Hepatocyte (in vitro differentiated cells): ENCODE measurements at regions not wholly inside any gene's neighbourhood (a gene's known extent, or its start where the extent isn't known, plus 50 kb on each side); places are given as distances from the start of the nearest gene placed in this dataset.
A peak's percentile ranks its signal among the peaks of the same experiment; 100 is the strongest.

Experiments
- DNase-seq: peaks from one replicate; pipeline ENCODE4 v3.0.0-alpha.2; 2016; ENCODE audit warnings: low spot score
- H2AFZ ChIP-seq: fragments of 200-600 bp; sonication (generic); 2 replicates; pipeline ENCODE4 v1.6.0; 2016; ENCODE audit warnings: antibody characterized with exemption, mild to moderate bottlenecking
- H3K27ac ChIP-seq: fragments of 200-600 bp; sonication (generic); 2 replicates; pipeline ENCODE4 v1.5.1; 2016; ENCODE audit warnings: mild to moderate bottlenecking
- H3K27me3 ChIP-seq: fragments of 200-600 bp; sonication (generic); 2 replicates; pipeline ENCODE4 v1.6.1; 2016
- H3K36me3 ChIP-seq: fragments of 200-600 bp; sonication (generic); replicated peaks from 2 replicates; pipeline ENCODE4 v1.5.1; 2016; ENCODE audit warnings: low read depth; ENCODE audit not compliant: insufficient read depth
- H3K4me1 ChIP-seq: fragments of 200-600 bp; sonication (generic); 2 replicates; pipeline ENCODE4 v1.5.1; 2016; ENCODE audit warnings: mild to moderate bottlenecking, moderate library complexity; ENCODE audit not compliant: insufficient read depth
- H3K4me2 ChIP-seq: fragments of 200-600 bp; sonication (generic); 2 replicates; pipeline ENCODE4 v1.6.0; 2016
- H3K4me3 ChIP-seq: fragments of 200-600 bp; sonication (generic); 2 replicates; pipeline ENCODE4 v1.5.1; 2016; ENCODE audit warnings: mild to moderate bottlenecking
- H3K79me2 ChIP-seq: fragments of 200-600 bp; sonication (generic); 2 replicates; pipeline ENCODE4 v1.6.0; 2017; ENCODE audit warnings: mild to moderate bottlenecking
- H3K9me2 ChIP-seq: fragments of 200-600 bp; sonication (generic); replicated peaks from 2 replicates; pipeline ENCODE4 v1.6.0; 2017; ENCODE audit warnings: mild to moderate bottlenecking; ENCODE audit not compliant: insufficient read depth
- H3K9me3 ChIP-seq: fragments of 200-600 bp; sonication (generic); 2 replicates; pipeline ENCODE4 v1.5.1; 2016; ENCODE audit warnings: low read depth, mild to moderate bottlenecking
- H4K20me1 ChIP-seq: fragments of 200-600 bp; sonication (generic); 2 replicates; pipeline ENCODE4 v1.6.0; 2016; ENCODE audit warnings: mild to moderate bottlenecking; ENCODE audit not compliant: insufficient read depth, poor library complexity, severe bottlenecking
- EZH2 ChIP-seq: fragments of 200-600 bp; sonication (generic); IDR thresholded peaks from 2 replicates; pipeline ENCODE4 v1.6.1; 2016; ENCODE audit warnings: antibody characterized with exemption, mild to moderate bottlenecking, borderline replicate concordance
- EZH2phosphoT487 ChIP-seq: fragments of 200-600 bp; sonication (generic); IDR thresholded peaks from one replicate; pipeline ENCODE4 v1.6.1; 2018; ENCODE audit warnings: antibody characterized with exemption, mild to moderate bottlenecking, low read depth, moderate library complexity; ENCODE audit not compliant: unreplicated experiment, severe bottlenecking
- WGBS: methylation state at CpG from one replicate; pipeline ENCODE4 v1.1.6; 2016; ENCODE audit warnings: low lambda C conversion rate; ENCODE audit errors: missing lambda C conversion rate; 5-methylcytosine and 5-hydroxymethylcytosine counted together
- TF ChIP-seq, protein P1 (sequence below): fragments of 200-600 bp; sonication (generic); IDR thresholded peaks from 2 replicates; pipeline ENCODE4 v1.5.1; 2016; ENCODE audit warnings: antibody characterized with exemption, mild to moderate bottlenecking; ENCODE audit not compliant: poor library complexity

DNA sequence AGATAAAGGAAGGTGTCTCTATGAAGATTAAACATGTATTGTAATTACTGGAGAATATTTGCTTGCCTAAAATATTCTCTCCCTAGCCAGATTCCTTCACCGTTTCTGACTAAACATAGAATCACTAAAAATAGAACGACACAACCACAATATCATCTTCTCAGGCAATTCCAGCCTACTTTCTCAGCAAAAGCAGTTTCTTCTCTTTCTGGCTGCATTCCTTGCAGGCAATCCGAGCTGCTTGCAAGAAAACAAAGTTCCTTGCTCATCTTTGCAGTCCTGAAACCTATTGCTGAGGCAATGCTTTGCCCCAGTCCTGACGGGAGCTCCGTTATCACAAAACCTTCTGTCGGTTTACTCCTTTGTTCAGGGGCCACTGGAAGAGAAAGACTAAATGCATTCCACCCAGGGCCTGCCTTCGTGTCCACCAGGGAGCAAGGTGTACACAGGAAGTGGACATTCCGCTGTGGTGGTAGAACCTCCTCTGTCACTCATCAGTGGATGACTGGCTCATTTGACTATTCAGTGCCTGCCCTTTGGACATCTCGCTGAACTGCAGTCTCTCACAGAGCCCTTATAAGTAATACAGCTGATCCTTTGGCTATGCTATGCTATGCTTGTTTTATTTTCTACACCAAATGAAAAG lies 239.2 kb upstream of the DOK6 start:
- DNase-seq, result peak; percentile 14
- no peak overlapping the region for H3K4me3 ChIP-seq
- TF ChIP-seq EZH2phosphoT487 (no peak), EZH2 (no peak)
- TF ChIP-seq, protein P1, sequence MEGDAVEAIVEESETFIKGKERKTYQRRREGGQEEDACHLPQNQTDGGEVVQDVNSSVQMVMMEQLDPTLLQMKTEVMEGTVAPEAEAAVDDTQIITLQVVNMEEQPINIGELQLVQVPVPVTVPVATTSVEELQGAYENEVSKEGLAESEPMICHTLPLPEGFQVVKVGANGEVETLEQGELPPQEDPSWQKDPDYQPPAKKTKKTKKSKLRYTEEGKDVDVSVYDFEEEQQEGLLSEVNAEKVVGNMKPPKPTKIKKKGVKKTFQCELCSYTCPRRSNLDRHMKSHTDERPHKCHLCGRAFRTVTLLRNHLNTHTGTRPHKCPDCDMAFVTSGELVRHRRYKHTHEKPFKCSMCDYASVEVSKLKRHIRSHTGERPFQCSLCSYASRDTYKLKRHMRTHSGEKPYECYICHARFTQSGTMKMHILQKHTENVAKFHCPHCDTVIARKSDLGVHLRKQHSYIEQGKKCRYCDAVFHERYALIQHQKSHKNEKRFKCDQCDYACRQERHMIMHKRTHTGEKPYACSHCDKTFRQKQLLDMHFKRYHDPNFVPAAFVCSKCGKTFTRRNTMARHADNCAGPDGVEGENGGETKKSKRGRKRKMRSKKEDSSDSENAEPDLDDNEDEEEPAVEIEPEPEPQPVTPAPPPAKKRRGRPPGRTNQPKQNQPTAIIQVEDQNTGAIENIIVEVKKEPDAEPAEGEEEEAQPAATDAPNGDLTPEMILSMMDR, result no peak
- H3K27me3 ChIP-seq, result no peaks in the 10 kb centered on the region
- H3K4me1 ChIP-seq, result no peaks in the 10 kb centered on the region
- H3K9me3 ChIP-seq, result no peaks in the 10 kb centered on the region
- no peaks in the 10 kb centered on the region for H3K79me2 ChIP-seq
- H2AFZ ChIP-seq, result no peak overlapping the region
- no peak overlapping the region for H3K4me2 ChIP-seq
- 60% methylated on average over 9 of the region's 9 CpGs for WGBS
- H4K20me1 ChIP-seq, result no peaks in the 10 kb centered on the region
- no peaks in the 10 kb centered on the region for H3K9me2 ChIP-seq
- H3K27ac ChIP-seq, result no peak overlapping the region
- no peaks in the 10 kb centered on the region for H3K36me3 ChIP-seq

DNA sequence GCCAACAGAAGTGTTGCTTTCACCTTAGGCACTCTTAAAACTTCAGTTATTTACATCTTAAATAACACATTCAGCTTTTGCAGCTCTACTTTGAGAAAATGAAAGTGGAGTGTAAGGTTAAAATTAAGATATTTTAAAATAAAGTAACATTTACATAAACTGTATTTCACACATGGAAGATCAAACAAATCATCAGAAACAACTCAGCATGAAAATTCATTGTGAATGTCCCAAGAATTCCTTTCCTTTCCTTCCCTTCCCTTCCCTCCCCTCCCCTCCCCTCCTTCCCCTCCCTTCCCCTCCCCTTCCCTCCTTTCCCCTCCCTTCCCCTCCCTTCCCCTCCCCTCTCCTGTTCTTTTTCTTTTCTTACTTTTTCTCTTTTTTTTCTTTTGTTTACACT lies 238.0 kb upstream of the DOK6 start:
- no peak overlapping the region for H3K27ac ChIP-seq
- no peaks in the 10 kb centered on the region for H3K79me2 ChIP-seq
- H3K4me1 ChIP-seq, result no peaks in the 10 kb centered on the region
- no peaks in the 10 kb centered on the region for H3K9me2 ChIP-seq
- H3K9me3 ChIP-seq, result no peaks in the 10 kb centered on the region
- H3K27me3 ChIP-seq, result no peaks in the 10 kb centered on the region
- H3K36me3 ChIP-seq, result no peaks in the 10 kb centered on the region
- H3K4me2 ChIP-seq, result no peak overlapping the region
- no peak for DNase-seq
- no peak overlapping the region for H2AFZ ChIP-seq
- no peaks in the 10 kb centered on the region for H4K20me1 ChIP-seq
- H3K4me3 ChIP-seq, result no peak overlapping the region
- TF ChIP-seq EZH2phosphoT487 (no peak), EZH2 (no peak)
- TF ChIP-seq, protein P1, result no peak

DNA sequence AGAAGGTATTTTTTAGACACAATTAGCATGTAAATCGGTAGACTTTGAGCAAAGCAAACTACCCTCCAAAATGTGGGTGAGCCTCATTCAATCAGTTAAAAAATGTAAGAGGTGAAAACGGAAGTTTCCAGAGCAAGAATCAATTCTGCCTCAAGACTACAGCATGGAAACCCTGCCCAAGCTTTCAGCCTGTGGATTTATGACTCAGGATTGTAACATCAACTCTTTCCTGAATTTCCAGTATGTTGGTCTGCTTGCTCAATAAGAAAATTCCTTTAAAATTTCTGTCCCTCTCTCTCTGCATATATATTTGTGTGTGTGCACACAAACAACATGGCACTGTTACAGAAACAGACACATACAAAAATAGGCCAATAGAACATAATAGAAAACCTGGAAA lies 228.6 kb upstream of the DOK6 start:
- Histone ChIP-seq H3K9me2 (no peaks in the 10 kb centered on the region), H3K4me1 (no peaks in the 10 kb centered on the region), H3K79me2 (no peaks in the 10 kb centered on the region), H3K36me3 (no peaks in the 10 kb centered on the region), H4K20me1 (no peaks in the 10 kb centered on the region), H3K4me2 (no peak overlapping the region), H3K9me3 (no peaks in the 10 kb centered on the region), H3K4me3 (no peak overlapping the region), H2AFZ (no peak overlapping the region), H3K27me3 (no peaks in the 10 kb centered on the region), H3K27ac (no peak overlapping the region)
- TF ChIP-seq, protein P1, result no peak
- TF ChIP-seq EZH2phosphoT487, result no peak
- TF ChIP-seq EZH2, result no peak
- 98% methylated on average over 2 of the region's 2 CpGs for WGBS
- DNase-seq, result no peak

DNA sequence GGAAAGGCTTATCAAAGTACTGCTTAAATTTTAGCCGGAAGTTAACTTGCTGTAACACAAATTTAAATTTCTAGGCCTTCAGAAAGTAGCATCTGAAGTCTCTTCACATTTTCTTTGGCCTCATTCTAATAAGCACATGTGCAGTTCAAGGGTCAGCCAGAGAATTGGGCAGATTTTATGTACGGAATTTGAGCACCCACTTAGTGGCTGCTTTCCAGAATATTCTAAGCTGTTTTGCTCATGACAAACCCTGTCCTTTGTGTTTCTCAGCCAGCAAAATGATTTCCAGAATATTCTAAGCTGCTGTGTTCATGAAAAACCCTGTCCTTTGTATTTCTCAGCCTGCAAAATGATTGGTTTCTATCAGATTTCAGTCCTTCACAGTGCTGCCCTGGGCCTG lies 225.0 kb upstream of the DOK6 start:
- no peak overlapping the region for H2AFZ ChIP-seq
- 92% methylated on average over 2 of the region's 2 CpGs for WGBS
- no peak overlapping the region for H3K4me2 ChIP-seq
- no peak overlapping the region for H3K27ac ChIP-seq
- no peak for TF ChIP-seq EZH2phosphoT487
- TF ChIP-seq EZH2, result no peak
- TF ChIP-seq, protein P1, result no peak
- no peaks in the 10 kb centered on the region for H3K9me3 ChIP-seq
- H4K20me1 ChIP-seq, result no peaks in the 10 kb centered on the region
- no peaks in the 10 kb centered on the region for H3K79me2 ChIP-seq
- no peak overlapping the region for H3K4me3 ChIP-seq
- no peaks in the 10 kb centered on the region for H3K27me3 ChIP-seq
- no peaks in the 10 kb centered on the region for H3K9me2 ChIP-seq
- no peak for DNase-seq
- no peaks in the 10 kb centered on the region for H3K36me3 ChIP-seq
- no peaks in the 10 kb centered on the region for H3K4me1 ChIP-seq
